GM23338 (cell line): ENCODE measurements at regions not wholly inside any gene's neighbourhood (a gene's known extent, or its start where the extent isn't known, plus 50 kb on each side); places are given as distances from the start of the nearest gene placed in this dataset.

Source experiments
- ATAC-seq: fragments of 200-7000 bp; cut with Tn5 transposase; 3 replicates; pipeline ENCODE4 v1.9.1; 2020
- DNase-seq: peaks from one replicate; pipeline ENCODE4 v3.0.0-alpha.2; 2015; ENCODE audit warnings: low spot score
- H2AFZ ChIP-seq: fragments of 200-600 bp; sonication (generic); 2 replicates; pipeline ENCODE4 v1.8.0; 2016; ENCODE audit warnings: antibody characterized with exemption, mild to moderate bottlenecking, moderate library complexity
- H3F3A ChIP-seq: fragments of 200-600 bp; sonication (generic); replicated peaks from 2 replicates; pipeline ENCODE4 v1.8.0; 2017; ENCODE audit warnings: antibody characterized with exemption, mixed run types, low read depth
- H3K27ac ChIP-seq: fragments of 200-600 bp; sonication (generic); 2 replicates; pipeline ENCODE4 v1.6.1; 2016; ENCODE audit warnings: low read depth
- H3K27me3 ChIP-seq: fragments of 200-600 bp; sonication (generic); 2 replicates; pipeline ENCODE4 v1.8.0; 2016; ENCODE audit warnings: mild to moderate bottlenecking, mixed run types, moderate library complexity; ENCODE audit not compliant: insufficient read depth
- H3K36me3 ChIP-seq: fragments of 200-600 bp; sonication (generic); 2 replicates; pipeline ENCODE4 v1.8.0; 2016; ENCODE audit warnings: mild to moderate bottlenecking; ENCODE audit not compliant: insufficient read depth
- H3K4me1 ChIP-seq: fragments of 200-600 bp; sonication (generic); 2 replicates; pipeline ENCODE4 v1.8.0; 2016; ENCODE audit warnings: mild to moderate bottlenecking, moderate library complexity; ENCODE audit not compliant: insufficient read depth
- H3K4me2 ChIP-seq: fragments of 200-600 bp; sonication (generic); 2 replicates; pipeline ENCODE4 v1.7.1; 2017; ENCODE audit warnings: mixed run types
- H3K4me3 ChIP-seq: fragments of 200-600 bp; sonication (generic); 2 replicates; pipeline ENCODE4 v1.6.1; 2016; ENCODE audit warnings: mixed run types
- H3K79me2 ChIP-seq: fragments of 200-600 bp; sonication (generic); replicated peaks from 2 replicates; pipeline ENCODE4 v1.8.0; 2017; ENCODE audit warnings: mild to moderate bottlenecking; ENCODE audit not compliant: insufficient read depth
- H3K9me2 ChIP-seq: fragments of 200-600 bp; sonication (generic); 2 replicates; pipeline ENCODE4 v1.8.0; 2017; ENCODE audit not compliant: insufficient read depth
- H4K20me1 ChIP-seq: fragments of 200-600 bp; sonication (generic); replicated peaks from 2 replicates; pipeline ENCODE4 v1.8.0; 2017; ENCODE audit warnings: mild to moderate bottlenecking; ENCODE audit not compliant: insufficient read depth
- H3K27ac Mint-ChIP-seq: 2 replicates; pipeline ENCODE4 v1.8.0; 2020; ENCODE audit warnings: inconsistent platforms, mild to moderate bottlenecking, moderate library complexity, mixed read lengths
- H3K27me3 Mint-ChIP-seq: 3 replicates; pipeline ENCODE4 v1.8.0; 2022; ENCODE audit warnings: low read depth, mild to moderate bottlenecking, moderate library complexity, mixed read lengths, inconsistent platforms; ENCODE audit not compliant: insufficient read depth, poor library complexity
- H3K36me3 Mint-ChIP-seq: 3 replicates; pipeline ENCODE4 v1.8.0; 2021; ENCODE audit warnings: low read depth, mild to moderate bottlenecking, inconsistent platforms, moderate library complexity, mixed read lengths
- H3K4me1 Mint-ChIP-seq: 3 replicates; pipeline ENCODE4 v1.8.0; 2020; ENCODE audit warnings: mild to moderate bottlenecking, inconsistent platforms, mixed read lengths
- H3K4me3 Mint-ChIP-seq: 3 replicates; pipeline ENCODE4 v1.8.0; 2021; ENCODE audit warnings: moderate library complexity, mild to moderate bottlenecking, inconsistent platforms, mixed read lengths
- H3K9me3 Mint-ChIP-seq: 3 replicates; pipeline ENCODE4 v1.8.0; 2020; ENCODE audit warnings: moderate library complexity, mild to moderate bottlenecking, inconsistent platforms, mixed read lengths
- CREB1 ChIP-seq: fragments of 250-450 bp; sonication (Bioruptor Pico); IDR thresholded peaks from 2 replicates; pipeline ENCODE4 v1.5.0; 2020; ENCODE audit warnings: low read depth, mild to moderate bottlenecking, moderate library complexity
- ETS1 ChIP-seq: IDR thresholded peaks from 2 replicates; pipeline ENCODE4 v1.6.1; 2016; ENCODE audit warnings: antibody characterized with exemption
- EZH2 ChIP-seq: fragments of 200-600 bp; sonication (generic); IDR thresholded peaks from one replicate; pipeline ENCODE4 v1.8.0; 2017; ENCODE audit warnings: antibody characterized with exemption, mild to moderate bottlenecking, low read depth; ENCODE audit not compliant: unreplicated experiment
- JUNB ChIP-seq: IDR thresholded peaks from one replicate; pipeline ENCODE4 v1.6.1; 2016; ENCODE audit warnings: antibody characterized with exemption; ENCODE audit not compliant: unreplicated experiment
- POLR2AphosphoS5 ChIP-seq: IDR thresholded peaks from 2 replicates; pipeline ENCODE4 v1.6.1; 2016; ENCODE audit warnings: antibody characterized with exemption, low read depth
- STAT1 ChIP-seq: IDR thresholded peaks from one replicate; pipeline ENCODE4 v1.6.1; 2016; ENCODE audit warnings: antibody characterized with exemption; ENCODE audit not compliant: unreplicated experiment
- ZNF114 ChIP-seq: fragments of 250-450 bp; sonication (Bioruptor Pico); IDR thresholded peaks from 2 replicates; pipeline ENCODE4 v1.5.0; 2020; ENCODE audit warnings: mild to moderate bottlenecking, moderate library complexity
- TF ChIP-seq, protein P1 (sequence below): IDR thresholded peaks from one replicate; pipeline ENCODE4 v1.6.1; 2018; ENCODE audit warnings: antibody characterized with exemption; ENCODE audit not compliant: unreplicated experiment
- TF ChIP-seq, protein P2 (sequence below), 2 experiments: fragments of 200-600 bp in 1 of 2; sonication (generic) in 1 of 2; conservative IDR thresholded peaks; 2 replicates each; pipeline versions ENCODE4 v1.5.1 to v1.6.1; 2016 to 2017; ENCODE audit warnings: antibody characterized with exemption in 2 of 2, low read depth in 2 of 2, mild to moderate bottlenecking in 2 of 2, moderate library complexity in 1 of 2

DNA sequence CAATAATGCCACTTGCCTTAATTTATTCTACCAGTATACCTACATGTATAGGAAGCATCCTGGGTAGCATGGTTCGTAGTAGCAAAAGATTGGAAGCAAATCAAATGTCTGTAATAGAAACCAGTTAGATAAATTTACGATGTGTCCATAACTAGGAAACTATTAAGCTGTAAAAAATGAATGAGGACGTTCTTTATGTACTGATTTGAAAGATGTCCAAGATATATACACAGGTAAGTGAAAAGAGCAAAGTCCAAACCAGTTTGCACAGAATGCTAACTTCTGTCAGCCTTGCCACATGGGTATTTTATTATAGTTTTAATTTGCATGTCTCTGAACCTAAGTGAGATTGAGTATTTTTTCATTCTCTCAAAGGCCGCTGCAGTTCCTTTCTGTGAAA lies 251.8 kb upstream of the IRF2BP2 start (continued):
- TF ChIP-seq, protein P1, sequence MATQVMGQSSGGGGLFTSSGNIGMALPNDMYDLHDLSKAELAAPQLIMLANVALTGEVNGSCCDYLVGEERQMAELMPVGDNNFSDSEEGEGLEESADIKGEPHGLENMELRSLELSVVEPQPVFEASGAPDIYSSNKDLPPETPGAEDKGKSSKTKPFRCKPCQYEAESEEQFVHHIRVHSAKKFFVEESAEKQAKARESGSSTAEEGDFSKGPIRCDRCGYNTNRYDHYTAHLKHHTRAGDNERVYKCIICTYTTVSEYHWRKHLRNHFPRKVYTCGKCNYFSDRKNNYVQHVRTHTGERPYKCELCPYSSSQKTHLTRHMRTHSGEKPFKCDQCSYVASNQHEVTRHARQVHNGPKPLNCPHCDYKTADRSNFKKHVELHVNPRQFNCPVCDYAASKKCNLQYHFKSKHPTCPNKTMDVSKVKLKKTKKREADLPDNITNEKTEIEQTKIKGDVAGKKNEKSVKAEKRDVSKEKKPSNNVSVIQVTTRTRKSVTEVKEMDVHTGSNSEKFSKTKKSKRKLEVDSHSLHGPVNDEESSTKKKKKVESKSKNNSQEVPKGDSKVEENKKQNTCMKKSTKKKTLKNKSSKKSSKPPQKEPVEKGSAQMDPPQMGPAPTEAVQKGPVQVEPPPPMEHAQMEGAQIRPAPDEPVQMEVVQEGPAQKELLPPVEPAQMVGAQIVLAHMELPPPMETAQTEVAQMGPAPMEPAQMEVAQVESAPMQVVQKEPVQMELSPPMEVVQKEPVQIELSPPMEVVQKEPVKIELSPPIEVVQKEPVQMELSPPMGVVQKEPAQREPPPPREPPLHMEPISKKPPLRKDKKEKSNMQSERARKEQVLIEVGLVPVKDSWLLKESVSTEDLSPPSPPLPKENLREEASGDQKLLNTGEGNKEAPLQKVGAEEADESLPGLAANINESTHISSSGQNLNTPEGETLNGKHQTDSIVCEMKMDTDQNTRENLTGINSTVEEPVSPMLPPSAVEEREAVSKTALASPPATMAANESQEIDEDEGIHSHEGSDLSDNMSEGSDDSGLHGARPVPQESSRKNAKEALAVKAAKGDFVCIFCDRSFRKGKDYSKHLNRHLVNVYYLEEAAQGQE: no peak
- no peak for TF ChIP-seq POLR2AphosphoS5
- TF ChIP-seq EZH2: no peak
- no peak for TF ChIP-seq JUNB
- TF ChIP-seq, protein P2, sequence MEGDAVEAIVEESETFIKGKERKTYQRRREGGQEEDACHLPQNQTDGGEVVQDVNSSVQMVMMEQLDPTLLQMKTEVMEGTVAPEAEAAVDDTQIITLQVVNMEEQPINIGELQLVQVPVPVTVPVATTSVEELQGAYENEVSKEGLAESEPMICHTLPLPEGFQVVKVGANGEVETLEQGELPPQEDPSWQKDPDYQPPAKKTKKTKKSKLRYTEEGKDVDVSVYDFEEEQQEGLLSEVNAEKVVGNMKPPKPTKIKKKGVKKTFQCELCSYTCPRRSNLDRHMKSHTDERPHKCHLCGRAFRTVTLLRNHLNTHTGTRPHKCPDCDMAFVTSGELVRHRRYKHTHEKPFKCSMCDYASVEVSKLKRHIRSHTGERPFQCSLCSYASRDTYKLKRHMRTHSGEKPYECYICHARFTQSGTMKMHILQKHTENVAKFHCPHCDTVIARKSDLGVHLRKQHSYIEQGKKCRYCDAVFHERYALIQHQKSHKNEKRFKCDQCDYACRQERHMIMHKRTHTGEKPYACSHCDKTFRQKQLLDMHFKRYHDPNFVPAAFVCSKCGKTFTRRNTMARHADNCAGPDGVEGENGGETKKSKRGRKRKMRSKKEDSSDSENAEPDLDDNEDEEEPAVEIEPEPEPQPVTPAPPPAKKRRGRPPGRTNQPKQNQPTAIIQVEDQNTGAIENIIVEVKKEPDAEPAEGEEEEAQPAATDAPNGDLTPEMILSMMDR (conservative IDR thresholded peaks at IDR 0.05; ENCODE audit: low read depth in 2 of 2): no peak

DNA sequence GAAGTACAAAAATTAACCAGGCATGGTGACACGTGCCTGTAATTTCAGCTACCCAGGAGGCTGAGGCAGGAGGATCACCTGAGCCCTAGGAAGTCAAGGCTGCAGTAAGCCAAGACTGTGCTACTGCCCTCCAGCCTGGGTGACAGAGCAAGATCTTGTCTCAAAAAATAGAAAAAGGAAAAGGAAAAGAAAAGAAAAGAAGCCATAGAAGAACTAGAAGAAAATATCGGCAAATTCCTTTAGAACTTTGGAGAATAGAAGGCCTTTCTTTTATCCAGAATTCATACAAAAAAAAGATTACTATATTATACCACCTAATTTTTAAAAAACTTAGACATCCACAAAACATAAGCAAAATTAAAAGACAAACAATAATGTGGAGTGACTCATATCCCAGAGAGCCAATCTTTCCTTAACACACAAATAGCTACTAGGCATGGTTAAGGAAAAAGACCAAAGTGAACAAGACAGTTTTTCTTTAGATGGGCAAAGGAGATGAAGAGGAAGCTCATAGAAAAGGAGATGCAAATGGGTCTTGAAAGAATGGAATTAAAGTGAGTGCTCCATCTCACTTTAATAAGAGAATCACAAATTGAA lies 251.1 kb upstream of the IRF2BP2 start:
- Histone ChIP-seq H3K79me2 (no peaks in the 10 kb centered on the region), H3F3A (no peaks in the 10 kb centered on the region), H3K27ac (no peak overlapping the region), H3K4me2 (no peak overlapping the region), H3K4me3 (no peak overlapping the region), H3K4me1 (no peaks in the 10 kb centered on the region), H4K20me1 (no peaks in the 10 kb centered on the region), H3K36me3 (no peaks in the 10 kb centered on the region), H3K27me3 (no peaks in the 10 kb centered on the region), H2AFZ (no peak overlapping the region), H3K9me2 (peaks cover 10% of the 10 kb centered on the region)
- no peaks in the 10 kb centered on the region for H3K9me3 Mint-ChIP-seq
- ATAC-seq (no peak), DNase-seq (no peak)
- TF ChIP-seq EZH2: no peak
- no peak for TF ChIP-seq ETS1
- no peak for TF ChIP-seq ZNF114 (CRISPR knock-in tag)
- TF ChIP-seq, protein P1: no peak
- no peak for TF ChIP-seq POLR2AphosphoS5
- TF ChIP-seq CREB1: no peak
- no peak for TF ChIP-seq STAT1
- no peak overlapping the region for H3K4me3 Mint-ChIP-seq
- H3K27me3 Mint-ChIP-seq: peaks cover 10% of the 10 kb centered on the region
- H3K4me1 Mint-ChIP-seq: no peaks in the 10 kb centered on the region
- no peaks in the 10 kb centered on the region for H3K36me3 Mint-ChIP-seq
- no peak overlapping the region for H3K27ac Mint-ChIP-seq
